ENCODE measurements at regions not wholly inside any gene's neighbourhood (a gene's known extent, or its start where the extent isn't known, plus 50 kb on each side); places are given as distances from the start of the nearest gene placed in this dataset.

GRCh38 chr5:128613766-128614165 is 75.7 kb upstream of the FBN2 start:
- no peaks in the 10 kb centered on the region for H3K9me2 ChIP-seq (ENCODE audit: insufficient read depth)
- no peaks in the 10 kb centered on the region for H3K9me3 ChIP-seq (ENCODE audit: low read depth)
- H2AFZ ChIP-seq: no peak overlapping the region
- H3K9ac ChIP-seq: no peak overlapping the region
- no peaks in the 10 kb centered on the region for H3K79me2 ChIP-seq (ENCODE audit: insufficient read depth)
- no peak overlapping the region for H3K4me2 ChIP-seq (ENCODE audit: unreplicated experiment)
- in situ Hi-C loops (cut with MboI): no loop called here
- no peaks in the 10 kb centered on the region for H3K27me3 ChIP-seq (replicated peaks; ENCODE audit: insufficient read depth)
- DNase-seq: peak; percentile 39
- no peaks in the 10 kb centered on the region for H3K36me3 ChIP-seq (ENCODE audit: low read depth)
- no peaks in the 10 kb centered on the region for H3F3A ChIP-seq (ENCODE audit: insufficient read depth)
- no peak overlapping the region for H3K4me3 ChIP-seq
- H4K20me1 ChIP-seq (ENCODE audit: insufficient read depth): no peaks in the 10 kb centered on the region
- H3K4me1 ChIP-seq (ENCODE audit: insufficient read depth): peaks cover 15% of the 10 kb centered on the region
- TF ChIP-seq EZH2phosphoT487 (IDR thresholded peaks at IDR 0.05; ENCODE audit: insufficient read depth, low read depth) (no peak), EZH2 (IDR thresholded peaks at IDR 0.05; ENCODE audit: insufficient read depth, poor library complexity, severe bottlenecking) (no peak)
- H3K27ac ChIP-seq: no peak overlapping the region

GRCh38 chr5:128615578-128615977 is 77.5 kb upstream of the FBN2 start:
- no peaks in the 10 kb centered on the region for H3K36me3 ChIP-seq (ENCODE audit: low read depth)
- no peaks in the 10 kb centered on the region for H3K9me2 ChIP-seq (ENCODE audit: insufficient read depth)
- no peak for TF ChIP-seq EZH2phosphoT487 (IDR thresholded peaks at IDR 0.05; ENCODE audit: insufficient read depth, low read depth)
- no peak for TF ChIP-seq EZH2 (IDR thresholded peaks at IDR 0.05; ENCODE audit: insufficient read depth, poor library complexity, severe bottlenecking)
- no peak overlapping the region for H3K4me3 ChIP-seq
- no peak overlapping the region for H3K27ac ChIP-seq
- no peak overlapping the region for H3K4me2 ChIP-seq (ENCODE audit: unreplicated experiment)
- peaks cover 15% of the 10 kb centered on the region for H3K4me1 ChIP-seq (ENCODE audit: insufficient read depth)
- no peak overlapping the region for H2AFZ ChIP-seq
- no peak overlapping the region for H3K9ac ChIP-seq
- in situ Hi-C loops (cut with MboI): no loop called here
- H3K27me3 ChIP-seq (replicated peaks; ENCODE audit: insufficient read depth): no peaks in the 10 kb centered on the region
- DNase-seq: no peak
- no peaks in the 10 kb centered on the region for H3F3A ChIP-seq (ENCODE audit: insufficient read depth)
- H3K9me3 ChIP-seq (ENCODE audit: low read depth): no peaks in the 10 kb centered on the region
- no peaks in the 10 kb centered on the region for H4K20me1 ChIP-seq (ENCODE audit: insufficient read depth)
- H3K79me2 ChIP-seq (ENCODE audit: insufficient read depth): no peaks in the 10 kb centered on the region

DNA sequence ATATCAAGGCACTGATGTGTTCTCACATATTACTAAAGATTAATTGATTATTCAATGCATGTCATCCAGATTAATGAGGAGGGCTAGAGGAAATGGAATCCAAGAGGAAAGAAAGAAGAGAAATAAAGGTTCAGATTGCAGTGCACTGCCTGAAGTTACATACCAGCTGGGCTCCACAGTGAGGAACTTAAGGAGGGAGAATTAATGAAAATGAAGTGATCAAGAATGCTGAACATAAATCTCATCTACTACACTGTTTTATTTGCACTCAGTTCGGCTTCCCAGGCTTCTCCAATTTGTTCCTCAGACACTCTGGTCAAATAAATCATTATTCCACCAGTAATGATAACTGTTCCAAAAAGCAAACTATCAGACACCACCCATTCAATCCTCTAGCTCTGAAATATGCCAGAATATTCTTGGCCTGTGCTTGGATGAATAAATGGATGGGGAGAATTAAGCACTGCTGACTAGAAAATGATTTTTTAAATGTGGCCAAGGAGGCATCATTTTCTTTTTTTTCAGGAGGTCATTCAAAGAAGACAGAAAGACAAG is 88.6 kb upstream of the FBN2 start:
- Histone ChIP-seq H4K20me1 (ENCODE audit: insufficient read depth) (no peaks in the 10 kb centered on the region), H3K4me1 (ENCODE audit: insufficient read depth) (peaks cover 10% of the 10 kb centered on the region; the same call in 1 of the 2 replicates), H3K9me2 (ENCODE audit: insufficient read depth) (0 out of 2 replicates have a peak, but pooled peaks cover 3% of the 10 kb centered on the region), H3K27me3 (replicated peaks; ENCODE audit: insufficient read depth) (no peaks in the 10 kb centered on the region), H3K27ac (no peak overlapping the region), H3K4me2 (ENCODE audit: unreplicated experiment) (no peak overlapping the region), H3K9me3 (ENCODE audit: low read depth) (no peaks in the 10 kb centered on the region), H3F3A (ENCODE audit: insufficient read depth) (no peaks in the 10 kb centered on the region), H3K36me3 (ENCODE audit: low read depth) (no peaks in the 10 kb centered on the region), H3K9ac (no peak overlapping the region), H2AFZ (no peak overlapping the region), H3K79me2 (ENCODE audit: insufficient read depth) (no peaks in the 10 kb centered on the region), H3K4me3 (no peak overlapping the region)
- no peak for TF ChIP-seq EZH2phosphoT487 (IDR thresholded peaks at IDR 0.05; ENCODE audit: insufficient read depth, low read depth)
- no peak for TF ChIP-seq EZH2 (IDR thresholded peaks at IDR 0.05; ENCODE audit: insufficient read depth, poor library complexity, severe bottlenecking)
- in situ Hi-C loops (cut with MboI): no loop called here
- DNase-seq: no peak
- 5 to 18% methylated on average over 1 of the region's 1 CpG for WGBS, 2 experiments (ENCODE audit: low coverage in 1 of 2, low lambda C conversion rate in 2 of 2, missing lambda C conversion rate in 2 of 2)

DNA sequence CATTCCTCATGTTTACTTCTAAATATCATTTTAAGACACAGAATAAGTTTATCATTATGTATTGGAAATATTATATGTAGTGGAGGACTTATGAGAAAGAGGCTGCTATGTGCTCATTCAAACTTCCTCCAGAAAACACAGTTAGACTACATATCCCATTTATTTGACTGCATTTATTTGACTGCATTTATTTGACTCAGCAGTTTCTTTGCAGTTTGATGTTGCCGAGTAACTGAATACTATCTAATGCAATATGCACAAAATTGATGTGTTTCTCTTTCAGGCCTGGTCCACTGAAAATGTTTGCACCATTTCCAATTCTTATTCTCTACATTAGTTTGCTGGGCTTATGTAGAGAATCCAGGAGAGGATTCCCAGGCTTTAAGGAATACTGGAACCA is 89.9 kb upstream of the FBN2 start:
- in situ Hi-C loops (cut with MboI): no loop called here
- no peaks in the 10 kb centered on the region for H3K27me3 ChIP-seq (replicated peaks; ENCODE audit: insufficient read depth)
- no peak for DNase-seq
- TF ChIP-seq EZH2phosphoT487 (IDR thresholded peaks at IDR 0.05; ENCODE audit: insufficient read depth, low read depth) (no peak), EZH2 (IDR thresholded peaks at IDR 0.05; ENCODE audit: insufficient read depth, poor library complexity, severe bottlenecking) (no peak)
- H3F3A ChIP-seq (ENCODE audit: insufficient read depth): no peaks in the 10 kb centered on the region
- H3K9ac ChIP-seq: no peak overlapping the region
- no peak overlapping the region for H3K4me3 ChIP-seq
- H3K4me1 ChIP-seq (ENCODE audit: insufficient read depth): peaks cover 10% of the 10 kb centered on the region; the same call in 1 of the 2 replicates
- 38 to 64% methylated on average over 1 of the region's 1 CpG for WGBS, 2 experiments (ENCODE audit: low coverage in 1 of 2, low lambda C conversion rate in 2 of 2, missing lambda C conversion rate in 2 of 2)
- H3K79me2 ChIP-seq (ENCODE audit: insufficient read depth): no peaks in the 10 kb centered on the region
- no peak overlapping the region for H2AFZ ChIP-seq
- H3K9me3 ChIP-seq (ENCODE audit: low read depth): no peaks in the 10 kb centered on the region
- no peak overlapping the region for H3K4me2 ChIP-seq (ENCODE audit: unreplicated experiment)
- H3K27ac ChIP-seq: no peak overlapping the region
- H3K36me3 ChIP-seq (ENCODE audit: low read depth): no peaks in the 10 kb centered on the region
- 0 out of 2 replicates have a peak, but pooled peaks cover 3% of the 10 kb centered on the region for H3K9me2 ChIP-seq (ENCODE audit: insufficient read depth)
- H4K20me1 ChIP-seq (ENCODE audit: insufficient read depth): no peaks in the 10 kb centered on the region

DNA sequence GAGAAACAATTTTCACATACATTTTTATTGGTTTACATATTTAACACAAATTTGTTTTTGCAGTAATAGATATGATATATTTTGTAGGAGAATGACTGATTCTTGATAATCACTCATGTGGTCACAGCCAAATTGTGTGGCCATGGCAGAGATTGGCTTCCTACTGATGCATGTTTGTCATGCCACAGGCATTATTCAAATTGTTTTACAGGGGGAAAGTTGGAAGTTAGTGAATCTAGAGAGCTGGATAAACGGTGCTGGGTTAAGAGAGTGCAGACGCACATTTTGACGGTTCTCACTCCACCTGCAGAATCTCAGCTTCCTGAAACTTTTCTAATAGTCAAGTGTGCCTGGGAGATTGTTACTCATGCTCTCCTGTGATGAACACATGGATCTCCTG is 91.1 kb upstream of the FBN2 start:
- H3K27ac ChIP-seq: no peak overlapping the region
- TF ChIP-seq EZH2phosphoT487 (IDR thresholded peaks at IDR 0.05; ENCODE audit: insufficient read depth, low read depth) (no peak), EZH2 (IDR thresholded peaks at IDR 0.05; ENCODE audit: insufficient read depth, poor library complexity, severe bottlenecking) (no peak)
- H3K27me3 ChIP-seq (replicated peaks; ENCODE audit: insufficient read depth): no peaks in the 10 kb centered on the region
- 42% methylated on average over 3 of the region's 3 CpGs for WGBS, 2 experiments (ENCODE audit: low coverage in 1 of 2, low lambda C conversion rate in 2 of 2, missing lambda C conversion rate in 2 of 2)
- H3K9me2 ChIP-seq (ENCODE audit: insufficient read depth): 0 out of 2 replicates have a peak, but pooled peaks cover 3% of the 10 kb centered on the region
- no peaks in the 10 kb centered on the region for H3K9me3 ChIP-seq (ENCODE audit: low read depth)
- no peaks in the 10 kb centered on the region for H3K36me3 ChIP-seq (ENCODE audit: low read depth)
- peak; percentile 27 for DNase-seq
- no peak overlapping the region for H3K4me3 ChIP-seq
- in situ Hi-C loops (cut with MboI): no loop called here
- no peak overlapping the region for H2AFZ ChIP-seq
- H3K4me2 ChIP-seq (ENCODE audit: unreplicated experiment): no peak overlapping the region
- no peaks in the 10 kb centered on the region for H4K20me1 ChIP-seq (ENCODE audit: insufficient read depth)
- peaks cover 10% of the 10 kb centered on the region; the same call in 1 of the 2 replicates for H3K4me1 ChIP-seq (ENCODE audit: insufficient read depth)
- no peak overlapping the region for H3K9ac ChIP-seq
- no peaks in the 10 kb centered on the region for H3K79me2 ChIP-seq (ENCODE audit: insufficient read depth)
- H3F3A ChIP-seq (ENCODE audit: insufficient read depth): no peaks in the 10 kb centered on the region
